D721Med (cell line): ENCODE measurements at regions not wholly inside any gene's neighbourhood (a gene's known extent, or its start where the extent isn't known, plus 50 kb on each side); places are given as distances from the start of the nearest gene placed in this dataset.
"Not testable (repeated sequence)": the region's sequence is repeated elsewhere in the genome, so short reads cannot be mapped to it uniquely, and the experiment has no call there.

Experiments
- DNase-seq: peaks from one replicate; pipeline ENCODE4 v3.0.0; 2011; ENCODE audit warnings: low spot score; ENCODE audit not compliant: insufficient read length
- FAIRE-seq: peaks from 2 replicates; lab custom pipeline; 2011; peaks lifted over from hg19 to GRCh38; lab: Jason Lieb, UNC
- CTCF ChIP-seq: IDR thresholded peaks from 2 replicates; pipeline ENCODE4 v1.5.1; 2012; ENCODE audit warnings: mild to moderate bottlenecking, control low read depth; ENCODE audit not compliant: insufficient read depth; ENCODE audit errors: missing control alignments

- DNase-seq (no peak), FAIRE-seq (no peak)
- TF ChIP-seq CTCF: no peak
These were observed 85.1 kb upstream of the HES1 start for GRCh38 chr3:194050782-194051320.

DNA sequence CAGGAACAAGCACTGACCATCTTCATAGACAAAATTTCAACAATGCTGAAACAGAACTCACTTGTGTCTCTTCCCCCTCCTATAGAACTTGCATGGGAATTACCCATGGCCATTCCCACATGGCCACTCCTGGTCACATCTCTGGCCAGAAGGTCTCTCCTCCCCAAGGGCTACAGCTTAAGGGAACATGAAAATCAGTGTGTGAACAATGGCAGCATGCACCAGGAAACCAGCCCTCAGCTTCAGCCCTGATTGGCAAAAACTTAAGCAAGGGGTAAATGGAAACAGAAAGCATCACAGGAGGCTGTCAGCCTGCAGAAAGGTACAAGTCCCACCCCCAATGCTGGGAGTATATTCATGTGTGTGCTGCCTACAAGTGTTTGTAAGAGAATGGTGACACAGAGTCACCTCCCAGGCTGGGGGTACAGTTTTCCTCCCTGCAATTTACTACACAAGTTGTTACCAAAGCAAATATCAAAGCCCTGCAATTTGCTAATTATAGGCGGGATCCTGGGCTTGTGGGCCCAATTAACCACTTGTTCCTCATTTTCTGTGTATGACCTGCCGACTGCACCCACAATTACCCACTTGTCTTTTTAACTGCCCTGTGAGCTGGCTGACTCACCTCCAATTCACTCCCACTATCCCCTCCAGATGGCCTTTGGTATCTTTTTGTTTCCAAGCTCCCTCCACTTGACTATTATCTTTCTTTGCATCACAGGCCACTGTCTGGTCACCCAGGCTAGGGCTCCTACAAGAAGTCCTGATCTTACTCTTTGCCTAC lies 84.4 kb upstream of the HES1 start:
- DNase-seq (no peak), FAIRE-seq (no peak)
- no peak for TF ChIP-seq CTCF

GRCh38 chr3:194053136-194053535 lies 82.8 kb upstream of the HES1 start:
- no peak for TF ChIP-seq CTCF
- DNase-seq (no peak), FAIRE-seq (no peak)

DNA sequence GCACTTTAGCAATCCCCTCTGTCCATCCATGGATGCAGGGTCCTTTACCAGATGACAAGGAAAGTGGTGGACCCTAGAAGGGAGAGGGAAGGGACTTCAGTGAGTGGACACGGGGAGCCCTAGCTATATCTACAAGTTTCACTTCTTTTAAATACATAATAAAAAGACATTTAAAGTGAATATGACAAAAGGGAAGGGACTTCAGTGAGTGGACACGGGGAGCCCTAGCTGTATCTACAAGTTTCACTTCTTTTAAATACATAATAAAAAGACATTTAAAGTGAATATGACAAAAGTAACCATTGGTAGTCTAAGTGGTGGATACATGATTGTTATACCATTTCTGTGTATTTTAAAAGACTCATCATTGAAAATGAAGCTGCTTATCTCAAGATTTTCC lies 81.9 kb upstream of the HES1 start:
- FAIRE-seq (no peak), DNase-seq (no peak)
- TF ChIP-seq CTCF: no peak

- no peak for DNase-seq
- no peak for FAIRE-seq
- TF ChIP-seq CTCF: no peak
These were observed 81.4 kb upstream of the HES1 start for GRCh38 chr3:194054540-194054939.

DNA sequence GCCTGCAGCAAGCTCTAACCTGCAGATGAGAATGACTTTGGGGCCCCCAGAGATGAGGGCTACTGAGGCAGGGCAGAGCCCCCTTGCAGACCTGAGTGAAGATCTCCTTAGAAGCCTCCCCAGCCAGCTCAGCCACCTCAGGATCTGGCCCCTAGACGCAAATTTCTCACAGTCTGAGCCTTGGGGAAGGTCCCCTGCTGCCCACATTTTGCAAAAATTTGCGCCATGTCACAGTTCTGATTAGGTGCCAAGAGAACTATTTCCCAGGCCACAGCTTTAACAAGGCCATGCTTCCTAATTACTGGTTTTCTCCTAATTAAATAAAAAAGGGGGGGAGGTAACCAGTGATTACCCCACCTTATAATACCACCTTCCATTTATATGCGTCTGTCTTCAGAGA lies 81.0 kb upstream of the HES1 start:
- DNase-seq (no peak), FAIRE-seq (no peak)
- TF ChIP-seq CTCF: no peak

- DNase-seq, FAIRE-seq: not testable (repeated sequence)
These were observed 79.6 kb upstream of the HES1 start for GRCh38 chr3:194056323-194056722.
